Muscle of leg (tissue), 3 donors: ENCODE measurements at regions not wholly inside any gene's neighbourhood (a gene's known extent, or its start where the extent isn't known, plus 50 kb on each side); places are given as distances from the start of the nearest gene placed in this dataset.
"Not testable (repeated sequence)": the region's sequence is repeated elsewhere in the genome, so short reads cannot be mapped to it uniquely, and the experiment has no call there.

Source experiments
- DNase-seq: peaks from one replicate; pipeline ENCODE4 v3.0.0; 2013
- H3K27ac ChIP-seq: one replicate; pipeline ENCODE4 v1.5.1; 2013; ENCODE audit warnings: mild to moderate bottlenecking, low read length, control low read depth
- H3K27me3 ChIP-seq: one replicate; pipeline ENCODE4 v1.6.1; 2013; ENCODE audit warnings: low read length; ENCODE audit not compliant: control insufficient read depth, insufficient read depth
- H3K36me3 ChIP-seq: one replicate; pipeline ENCODE4 v1.6.1; 2013; ENCODE audit warnings: low read length; ENCODE audit not compliant: control insufficient read depth, insufficient read depth
- H3K4me1 ChIP-seq: one replicate; pipeline ENCODE4 v1.6.1; 2013; ENCODE audit warnings: low read length; ENCODE audit not compliant: control insufficient read depth, insufficient read depth
- H3K4me3 ChIP-seq: one replicate; pipeline ENCODE4 v1.5.1; 2013; ENCODE audit warnings: low read length, control low read depth
- H3K9me3 ChIP-seq: replicated peaks from 2 replicates; pipeline ENCODE4 v1.6.1; 2013; ENCODE audit warnings: low read depth, low read length; ENCODE audit not compliant: control insufficient read depth
- WGBS: methylation state at CpG from one replicate; pipeline ENCODE4 v1.1.5; 2013; ENCODE audit warnings: missing lambda C conversion rate; ENCODE audit not compliant: insufficient coverage; 5-methylcytosine and 5-hydroxymethylcytosine counted together

DNA sequence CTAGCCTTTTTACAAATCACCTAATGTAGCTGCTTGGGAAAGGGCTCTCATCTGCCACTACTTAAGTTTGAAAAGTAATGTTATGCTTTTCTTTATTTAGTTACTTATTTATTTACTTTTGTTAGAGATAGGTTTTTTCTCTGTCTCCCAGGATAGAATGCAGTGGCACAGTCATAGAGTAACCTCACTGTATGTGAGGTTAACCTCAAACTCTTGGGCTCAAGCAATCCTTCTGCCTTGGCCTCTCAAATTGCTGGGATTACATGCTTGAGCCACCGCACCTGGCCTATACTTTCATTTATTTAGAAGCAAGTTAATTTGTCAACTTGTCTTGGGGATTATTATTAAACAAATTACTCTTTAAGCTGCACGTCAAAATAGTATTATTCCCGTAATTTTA is 1814.6 kb downstream of the KHDRBS2 start:
- not testable (repeated sequence) for DNase-seq
- no CpG with 5 or more reads among the region's 3 CpGs for WGBS

DNA sequence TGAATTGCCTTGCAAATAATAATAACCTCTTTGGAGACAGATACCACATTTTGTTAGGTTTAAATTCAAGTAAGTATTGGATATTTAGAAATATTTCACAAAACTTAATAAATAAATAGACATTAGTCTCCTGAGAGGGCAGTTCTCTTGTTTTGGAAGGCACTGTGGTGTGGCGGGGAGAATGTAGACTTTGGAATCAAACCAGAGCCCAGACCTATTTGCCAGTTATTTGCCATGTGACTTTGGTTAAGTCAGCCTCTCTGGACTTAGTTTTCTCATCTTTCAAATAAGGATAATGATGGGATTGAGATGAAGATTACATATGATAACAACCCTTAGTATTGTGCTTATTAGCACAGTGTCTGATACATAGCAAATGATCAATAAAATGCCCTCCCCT is 1835.6 kb downstream of the KHDRBS2 start:
- H3K27ac ChIP-seq, H3K4me1 ChIP-seq, H3K27me3 ChIP-seq, H3K4me3 ChIP-seq, H3K9me3 ChIP-seq, DNase-seq, H3K36me3 ChIP-seq: not testable (repeated sequence)
- no CpG with 5 or more reads among the region's 1 CpG for WGBS

More for the DNA sequence above, 1814.6 kb downstream of the KHDRBS2 start:
- H3K9me3 ChIP-seq, H3K4me3 ChIP-seq, H3K27me3 ChIP-seq, H3K4me1 ChIP-seq, H3K27ac ChIP-seq, H3K36me3 ChIP-seq: not testable (repeated sequence)

DNA sequence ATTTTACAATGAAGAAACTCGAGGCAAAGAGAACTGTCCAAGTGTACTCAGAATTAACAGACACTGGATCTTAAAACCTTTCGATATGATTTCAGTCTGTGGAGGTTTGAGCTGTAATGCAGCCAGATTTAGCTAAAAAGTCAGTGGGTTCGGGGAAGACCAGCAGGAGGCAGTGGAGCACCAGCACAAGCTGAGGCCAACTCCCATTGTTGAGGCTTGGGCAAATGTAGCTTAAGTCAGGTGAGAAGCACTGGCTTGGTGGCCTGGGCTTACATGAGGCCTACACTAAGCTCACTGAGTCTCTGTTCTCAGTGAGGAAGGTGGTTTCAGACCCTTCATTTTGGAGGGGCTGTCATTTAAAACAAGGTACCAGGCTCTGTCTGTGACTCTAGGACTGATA is 1841.5 kb downstream of the KHDRBS2 start:
- not testable (repeated sequence) for H3K4me1 ChIP-seq, H3K4me3 ChIP-seq, H3K27me3 ChIP-seq, DNase-seq, H3K36me3 ChIP-seq, H3K9me3 ChIP-seq, H3K27ac ChIP-seq
- WGBS = 60% methylated on average over 1 of the region's 3 CpGs

DNA sequence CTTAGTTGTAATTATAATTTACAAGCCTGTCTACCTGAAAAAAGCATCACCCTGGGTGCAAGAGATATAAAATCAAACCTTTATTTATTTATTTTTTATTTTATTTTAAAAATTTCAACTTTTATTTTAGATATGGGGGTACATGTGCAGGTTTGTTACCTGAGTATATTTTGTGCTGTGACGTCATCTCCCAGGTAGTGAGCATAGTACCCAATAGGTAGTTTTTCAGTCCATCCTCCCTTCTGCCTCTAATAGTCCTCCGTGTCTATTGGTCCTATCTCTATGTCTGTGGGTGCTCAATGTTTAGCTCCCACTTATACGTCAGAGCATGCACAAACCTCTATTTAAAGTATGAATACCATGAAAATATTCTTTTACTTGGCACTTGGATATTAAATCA is 1846.3 kb downstream of the KHDRBS2 start:
- DNase-seq, H3K27me3 ChIP-seq, H3K4me3 ChIP-seq, H3K9me3 ChIP-seq, H3K27ac ChIP-seq, H3K4me1 ChIP-seq, H3K36me3 ChIP-seq: not testable (repeated sequence)
- WGBS = no CpG with 5 or more reads among the region's 3 CpGs

DNA sequence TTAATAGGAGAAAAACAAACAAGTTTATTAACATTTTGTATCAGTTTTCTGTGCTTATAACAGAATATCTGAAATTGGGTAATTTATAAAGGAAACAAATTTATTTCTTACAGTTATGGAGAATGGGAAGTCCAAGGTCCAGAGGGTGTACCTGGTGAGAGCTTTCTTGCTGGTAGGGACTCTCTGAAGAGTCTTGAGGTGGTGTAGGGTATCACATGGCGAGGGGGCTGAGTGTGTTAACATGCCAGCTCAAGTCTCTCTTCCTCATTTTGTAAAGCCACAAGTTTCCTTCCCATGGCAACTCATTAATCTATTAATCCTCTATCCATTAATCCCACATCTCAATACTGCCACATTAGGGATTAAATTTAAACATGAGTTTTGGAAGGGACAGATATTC is 1863.3 kb downstream of the KHDRBS2 start:
- not testable (repeated sequence) for H3K27ac ChIP-seq, H3K4me3 ChIP-seq, DNase-seq, H3K27me3 ChIP-seq, H3K4me1 ChIP-seq, H3K9me3 ChIP-seq, H3K36me3 ChIP-seq
- WGBS = no CpG with 5 or more reads among the region's 1 CpG

DNA sequence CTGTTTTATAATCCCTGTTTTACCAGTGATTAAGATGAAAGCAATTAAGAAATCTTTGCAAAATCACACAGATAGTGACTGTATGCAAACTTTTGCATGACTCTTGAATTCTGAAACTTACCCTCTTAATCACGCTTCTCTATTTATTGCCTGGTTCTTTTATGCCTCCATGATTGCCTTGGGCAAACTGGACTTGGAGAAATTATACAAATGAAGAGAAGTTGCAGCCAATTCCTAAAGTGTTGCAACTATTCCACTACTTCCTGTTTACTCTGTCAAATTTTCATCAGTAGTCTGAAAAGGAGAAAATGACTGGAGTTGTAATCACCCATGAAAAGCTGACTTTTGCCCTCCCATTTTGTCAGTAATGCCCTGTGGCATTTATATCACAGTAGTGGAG is 1869.9 kb downstream of the KHDRBS2 start:
- not testable (repeated sequence) for H3K36me3 ChIP-seq, H3K27me3 ChIP-seq, DNase-seq, H3K4me1 ChIP-seq, H3K9me3 ChIP-seq, H3K27ac ChIP-seq, H3K4me3 ChIP-seq
- no CpG with 5 or more reads among the region's 1 CpG for WGBS

DNA sequence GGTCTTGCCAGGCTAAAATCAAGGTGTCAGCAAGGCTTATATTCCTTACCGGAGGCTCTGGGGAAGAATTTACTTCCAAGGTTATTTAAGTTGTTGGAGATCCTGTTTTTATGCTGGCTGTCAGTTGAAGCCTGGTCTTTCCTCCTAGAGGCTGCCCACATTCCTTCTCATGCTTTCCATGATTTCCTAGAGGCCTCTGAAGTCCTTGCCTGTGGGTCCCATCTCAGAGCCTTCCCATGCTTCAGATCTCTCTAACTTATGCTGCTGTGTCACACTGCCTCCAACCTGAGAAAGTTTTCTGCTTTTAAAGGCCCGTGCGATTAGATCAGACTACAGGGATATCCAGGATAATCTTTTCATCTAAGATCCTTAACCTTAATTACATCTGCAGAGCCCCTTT is 1877.3 kb downstream of the KHDRBS2 start:
- H3K27ac ChIP-seq, DNase-seq, H3K4me1 ChIP-seq, H3K36me3 ChIP-seq, H3K27me3 ChIP-seq, H3K4me3 ChIP-seq, H3K9me3 ChIP-seq: not testable (repeated sequence)
- WGBS = no CpG with 5 or more reads among the region's 3 CpGs

DNA sequence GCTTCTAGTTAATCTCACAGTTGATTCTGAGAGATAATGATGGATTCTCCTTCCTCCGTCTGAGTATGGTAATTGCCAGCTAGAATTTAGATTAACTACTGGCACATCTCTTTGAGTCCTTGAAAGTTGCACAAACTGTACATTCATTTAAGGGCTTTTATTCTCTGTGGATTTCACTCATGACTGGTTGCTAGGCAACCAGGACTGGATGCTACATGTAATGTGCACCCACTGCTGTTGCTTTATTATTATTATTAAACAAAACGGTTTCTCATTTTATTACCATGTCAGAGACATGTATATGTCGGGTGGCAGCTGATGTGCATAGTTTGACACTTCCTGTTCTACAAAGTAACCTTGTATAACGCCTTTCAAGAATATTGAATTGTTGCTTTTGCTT is 1882.8 kb downstream of the KHDRBS2 start:
- no CpG with 5 or more reads among the region's 4 CpGs for WGBS
- not testable (repeated sequence) for H3K4me3 ChIP-seq, H3K36me3 ChIP-seq, H3K4me1 ChIP-seq, H3K27me3 ChIP-seq, H3K9me3 ChIP-seq, DNase-seq, H3K27ac ChIP-seq

DNA sequence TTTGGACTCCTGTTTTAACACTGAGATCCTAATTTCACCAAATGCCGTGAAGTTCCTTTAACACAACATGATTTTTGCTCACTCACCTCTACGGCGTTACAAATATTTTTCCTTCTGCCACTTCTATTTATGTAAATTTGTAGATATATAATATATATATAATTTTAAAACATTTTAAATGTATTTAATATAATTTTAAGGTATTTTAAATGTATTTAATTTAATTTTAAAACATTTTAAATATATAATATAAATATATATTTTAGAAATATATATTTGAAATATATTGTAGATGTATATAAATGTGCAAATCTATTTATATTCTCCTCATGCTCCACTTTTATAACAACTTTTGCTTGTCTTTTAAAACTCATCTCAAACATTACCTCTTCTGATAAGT is 1883.5 kb downstream of the KHDRBS2 start:
- H3K4me3 ChIP-seq, H3K27me3 ChIP-seq, H3K27ac ChIP-seq, H3K9me3 ChIP-seq, H3K4me1 ChIP-seq, H3K36me3 ChIP-seq, DNase-seq: not testable (repeated sequence)
- WGBS = no CpG with 5 or more reads among the region's 3 CpGs

DNA sequence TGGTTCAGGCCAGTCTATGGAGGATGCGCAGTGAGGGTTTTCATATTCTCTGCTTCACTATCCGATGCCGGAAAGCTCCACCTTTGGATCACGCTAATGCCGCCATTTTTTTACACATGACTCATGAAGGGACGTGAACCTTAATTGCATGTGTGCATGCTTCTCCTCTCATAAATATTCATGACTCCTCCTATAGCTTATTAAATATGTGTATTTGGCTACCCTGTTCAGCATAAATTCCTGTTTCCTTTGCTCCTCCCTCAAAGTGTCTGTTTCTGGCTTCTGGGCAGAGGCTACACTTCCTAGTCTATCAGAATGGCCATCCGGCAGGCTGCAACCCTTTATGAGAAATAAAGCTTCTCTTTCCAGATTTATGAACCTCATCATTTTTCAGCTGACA is 1890.8 kb downstream of the KHDRBS2 start:
- not testable (repeated sequence) for H3K9me3 ChIP-seq, H3K27me3 ChIP-seq, H3K36me3 ChIP-seq, H3K27ac ChIP-seq, DNase-seq, H3K4me3 ChIP-seq, H3K4me1 ChIP-seq
- no CpG with 5 or more reads among the region's 7 CpGs for WGBS

DNA sequence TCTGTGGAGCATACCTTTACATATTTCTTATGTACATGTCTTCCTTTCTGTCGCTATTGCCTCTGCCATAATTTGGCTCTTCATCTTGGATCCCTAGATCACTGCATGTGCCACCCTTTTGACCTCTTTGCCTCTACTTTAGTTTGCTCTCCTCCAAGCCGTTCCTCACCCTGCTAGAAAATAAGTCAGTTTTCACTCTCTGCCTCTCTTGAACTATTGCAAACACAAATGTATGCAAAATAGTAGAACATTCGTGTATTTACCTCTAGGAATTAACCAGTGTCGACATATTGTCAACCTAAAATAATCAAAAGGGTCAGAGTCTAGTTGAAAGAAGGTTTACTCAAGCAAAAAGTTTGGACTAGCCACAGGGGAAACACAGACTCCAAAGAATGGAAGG is 1893.1 kb downstream of the KHDRBS2 start:
- DNase-seq, H3K4me1 ChIP-seq, H3K27ac ChIP-seq, H3K9me3 ChIP-seq, H3K36me3 ChIP-seq, H3K27me3 ChIP-seq, H3K4me3 ChIP-seq: not testable (repeated sequence)
- WGBS = 89% methylated on average over 1 of the region's 4 CpGs
